HG03135 (cell line): ENCODE measurements at regions not wholly inside any gene's neighbourhood (a gene's known extent, or its start where the extent isn't known, plus 50 kb on each side); places are given as distances from the start of the nearest gene placed in this dataset.
"Not testable (repeated sequence)": the region's sequence is repeated elsewhere in the genome, so short reads cannot be mapped to it uniquely, and the experiment has no call there.

Source experiments
- ATAC-seq: cut with Tn5 transposase; IDR thresholded peaks from one replicate; pipeline ENCODE4 v1.9.1; 2021; ENCODE audit warnings: mild to moderate bottlenecking, moderate library complexity; ENCODE audit not compliant: unreplicated experiment

DNA sequence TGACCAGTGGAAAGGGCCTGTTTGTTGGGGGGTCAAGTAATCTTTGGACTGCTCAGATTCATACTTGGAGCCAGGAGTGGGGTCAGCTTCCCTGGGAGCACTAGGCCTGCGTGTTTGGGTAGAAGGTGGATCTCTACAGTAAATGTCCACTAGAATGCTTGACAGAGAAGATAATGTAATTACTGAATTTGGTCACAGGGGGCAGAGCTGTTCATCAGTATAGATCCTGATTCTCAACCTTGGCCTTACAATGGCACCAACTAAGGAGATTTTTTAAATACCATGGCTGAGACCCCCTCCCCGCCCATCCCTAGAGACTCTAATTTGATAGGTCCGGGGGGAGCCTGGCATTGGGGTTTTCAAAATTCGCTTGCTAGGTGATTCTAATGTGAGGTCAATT is 217.5 kb upstream of the PLXNA2 start:
- no peak for ATAC-seq

DNA sequence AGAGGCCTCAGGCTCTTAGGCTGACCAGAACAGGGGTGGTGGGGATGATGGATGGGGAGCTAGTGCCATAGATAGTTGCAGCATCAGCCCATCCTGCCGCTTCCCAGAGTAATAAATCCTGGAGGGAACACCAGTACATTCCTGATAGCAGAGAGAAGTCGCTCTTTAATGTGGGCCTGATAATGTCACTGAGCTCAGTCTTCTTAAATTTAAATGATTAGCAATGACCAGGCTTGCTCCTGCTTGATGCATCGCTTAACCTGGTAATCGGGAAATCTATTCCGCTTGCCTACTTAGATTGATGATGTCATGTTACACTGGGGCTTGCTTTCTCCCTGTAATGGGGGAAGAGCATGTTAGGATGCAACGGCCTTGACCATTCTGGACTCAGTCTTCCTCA is 218.6 kb upstream of the PLXNA2 start:
- ATAC-seq = no peak

DNA sequence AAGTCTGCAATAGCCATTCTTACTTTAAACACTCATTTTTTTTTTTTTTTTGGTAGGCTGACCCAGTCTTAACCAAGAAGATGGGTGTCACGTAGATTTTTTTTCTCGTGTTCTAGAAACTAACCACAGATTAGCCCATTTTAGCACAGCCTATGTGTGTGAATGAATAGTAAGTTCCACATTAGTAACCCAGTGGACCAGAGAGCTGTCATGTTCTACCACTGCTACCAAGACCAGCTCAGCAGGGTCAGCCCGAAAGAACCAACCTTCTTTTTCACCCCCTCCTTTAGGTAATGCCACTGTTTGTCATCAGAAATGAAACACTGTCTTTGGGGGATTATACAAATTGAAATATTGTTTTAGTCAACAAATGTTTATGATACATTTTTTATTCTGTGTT is 221.1 kb upstream of the PLXNA2 start:
- ATAC-seq = no peak

DNA sequence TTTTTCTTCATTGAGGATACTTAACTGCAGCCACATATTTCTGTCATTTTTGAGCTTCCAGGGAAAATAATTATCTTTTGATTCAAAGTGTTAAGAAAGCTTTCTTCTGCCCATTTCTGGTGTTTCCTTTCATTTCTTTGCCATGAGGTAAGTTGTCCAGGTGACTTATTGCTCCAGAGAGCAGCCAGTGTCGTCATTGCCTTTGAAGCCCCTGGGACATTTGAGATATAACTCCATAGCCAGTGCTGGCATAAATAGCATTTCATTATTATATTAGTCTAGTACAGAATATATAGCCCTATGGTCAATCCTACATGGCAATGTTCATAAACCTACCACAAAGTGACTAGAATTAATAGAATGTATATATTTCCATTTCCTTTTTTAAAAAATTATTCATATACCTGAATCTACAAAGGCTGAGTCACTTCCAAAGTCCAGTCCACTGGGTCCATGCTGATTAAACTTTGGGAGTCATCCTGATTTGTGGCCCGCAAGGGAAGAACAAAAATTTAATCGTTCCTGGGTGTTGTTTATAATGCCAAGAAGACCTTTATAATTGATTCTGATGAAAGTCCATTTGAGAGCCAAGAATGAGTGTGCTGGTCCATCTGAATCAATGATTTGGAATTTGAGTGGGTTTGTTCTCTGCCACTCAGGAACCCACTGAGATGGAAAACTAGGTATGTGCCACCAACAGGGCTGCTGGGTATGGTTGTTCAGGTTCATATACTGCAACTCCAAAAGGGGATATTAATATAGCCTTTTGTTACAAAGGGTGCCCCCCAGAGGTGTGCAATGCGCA is 221.8 kb upstream of the PLXNA2 start:
- ATAC-seq = no peak

DNA sequence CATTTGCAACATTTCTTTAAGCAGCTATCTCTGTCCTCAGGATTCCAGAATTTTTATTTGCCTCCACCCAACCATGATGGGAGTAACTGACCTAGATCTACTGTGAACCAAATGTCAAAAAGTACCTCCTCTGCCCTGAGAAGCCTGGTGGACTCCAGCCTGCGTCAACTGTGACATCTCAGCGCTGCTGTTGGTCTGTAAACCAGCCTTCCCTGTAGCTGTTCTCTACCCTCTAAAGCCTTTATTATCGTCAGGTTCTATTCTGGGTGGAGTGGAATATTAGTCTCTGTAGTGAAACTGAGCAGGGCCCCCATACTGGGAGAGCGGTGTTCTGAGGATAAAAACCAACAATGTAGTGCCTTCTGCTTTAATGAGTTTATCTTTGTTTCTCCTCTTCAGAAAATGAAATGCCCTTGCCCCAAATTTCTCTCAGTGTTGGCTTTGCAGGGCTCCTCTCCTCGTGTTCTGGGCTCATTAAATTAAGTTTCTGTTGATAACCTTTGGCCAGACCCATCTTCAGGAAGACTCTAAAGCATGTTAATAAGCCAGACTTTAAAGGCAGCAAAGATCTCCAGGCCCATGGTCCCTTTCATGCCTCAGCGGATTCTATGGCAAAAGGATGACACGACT is 223.1 kb upstream of the PLXNA2 start:
- ATAC-seq = no peak

DNA sequence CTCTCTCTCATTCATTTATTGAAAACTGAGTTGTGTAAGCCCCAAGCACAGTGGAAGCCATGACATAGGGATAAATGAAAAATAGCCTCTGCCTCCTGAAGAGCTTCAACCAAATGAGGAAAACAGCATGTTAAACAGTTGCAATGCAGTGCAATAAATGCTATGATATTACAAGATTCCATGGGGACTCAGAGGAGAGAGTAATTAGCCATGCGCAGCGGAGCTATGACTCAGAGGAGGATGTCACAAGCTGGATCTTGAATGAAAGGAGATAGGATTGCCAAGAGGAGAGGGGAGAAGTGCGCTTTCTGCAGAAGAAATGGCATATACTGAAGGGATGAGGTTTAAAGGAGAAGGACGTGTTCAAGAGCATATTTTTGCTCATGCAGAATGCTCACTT is 231.3 kb upstream of the PLXNA2 start:
- ATAC-seq = no peak

DNA sequence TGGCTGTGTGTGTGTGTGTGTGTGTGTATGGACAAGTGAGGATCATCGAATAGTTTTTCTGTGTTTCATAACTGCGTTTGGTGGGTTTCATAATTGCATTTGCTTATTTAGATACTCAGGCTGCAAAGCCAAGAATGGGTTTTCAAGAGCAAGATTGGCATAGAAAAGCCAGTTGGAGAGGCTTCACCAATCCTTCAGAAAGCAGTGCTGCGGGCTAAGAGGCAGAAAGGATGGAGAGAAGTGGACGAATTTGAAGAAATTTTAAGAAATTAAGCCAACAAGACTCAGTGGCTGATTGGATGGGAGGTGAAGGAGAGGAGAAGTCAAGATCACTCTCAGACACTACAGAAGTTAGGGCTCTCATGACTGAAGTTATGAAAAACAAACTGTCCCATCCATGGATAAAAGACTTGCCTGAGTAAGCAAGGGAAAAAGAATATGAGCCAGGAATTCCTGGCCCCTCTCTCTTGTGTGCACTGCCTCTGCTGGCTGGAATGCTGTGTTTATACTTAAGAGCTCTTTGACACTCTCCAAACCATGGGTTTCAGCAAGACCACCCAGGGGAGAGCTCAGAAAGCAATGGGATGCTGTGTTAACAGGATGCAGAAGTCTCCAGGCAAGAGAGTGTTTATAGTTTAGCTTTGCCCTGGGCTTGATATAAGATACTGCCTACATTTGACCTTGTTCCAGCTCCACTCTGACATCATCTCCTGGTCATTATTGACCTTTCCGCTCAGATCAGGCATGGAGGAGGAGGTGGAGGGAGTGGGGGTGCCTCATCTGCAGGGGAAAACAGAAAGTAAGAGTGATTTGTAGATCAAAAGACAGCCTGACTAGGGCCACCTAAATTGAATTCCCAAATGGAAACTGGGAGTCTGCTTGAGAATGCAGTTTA is 232.0 kb upstream of the PLXNA2 start:
- ATAC-seq = no peak

DNA sequence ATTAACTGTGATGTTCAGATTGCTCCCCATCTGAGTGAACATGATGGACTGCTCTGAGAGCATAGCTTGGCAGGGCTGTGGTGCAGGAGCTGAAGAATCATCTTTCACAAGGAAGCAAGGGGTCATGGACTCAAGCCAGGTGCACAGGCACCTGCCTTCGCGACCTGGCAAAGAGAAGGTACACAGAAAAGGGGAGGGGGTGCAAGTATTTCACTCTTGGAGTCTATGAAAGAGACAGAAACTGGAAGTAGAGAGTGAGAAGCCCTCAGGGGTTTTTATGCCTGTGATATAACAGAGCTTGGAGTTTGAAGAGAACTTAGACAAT is 232.6 kb upstream of the PLXNA2 start:
- no peak for ATAC-seq

DNA sequence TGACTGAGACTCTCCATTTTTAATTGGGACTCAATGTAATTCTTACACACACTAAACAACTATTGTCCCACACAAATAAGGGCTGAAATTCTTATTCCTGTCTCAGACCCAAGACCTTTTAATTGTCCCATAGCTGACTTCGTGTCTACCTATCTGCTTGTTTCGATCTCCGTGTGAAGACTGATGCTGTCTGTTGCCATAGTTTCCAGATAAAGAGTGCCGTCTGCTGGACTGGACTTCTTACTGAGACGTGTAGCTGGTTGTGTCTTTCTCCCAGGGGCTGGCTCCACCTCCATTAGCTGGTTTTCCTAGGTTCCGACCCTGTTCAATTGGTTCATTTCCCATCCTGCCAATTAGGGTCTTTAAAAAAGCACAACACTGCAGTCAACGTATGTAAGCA is 235.3 kb upstream of the PLXNA2 start:
- no peak for ATAC-seq

DNA sequence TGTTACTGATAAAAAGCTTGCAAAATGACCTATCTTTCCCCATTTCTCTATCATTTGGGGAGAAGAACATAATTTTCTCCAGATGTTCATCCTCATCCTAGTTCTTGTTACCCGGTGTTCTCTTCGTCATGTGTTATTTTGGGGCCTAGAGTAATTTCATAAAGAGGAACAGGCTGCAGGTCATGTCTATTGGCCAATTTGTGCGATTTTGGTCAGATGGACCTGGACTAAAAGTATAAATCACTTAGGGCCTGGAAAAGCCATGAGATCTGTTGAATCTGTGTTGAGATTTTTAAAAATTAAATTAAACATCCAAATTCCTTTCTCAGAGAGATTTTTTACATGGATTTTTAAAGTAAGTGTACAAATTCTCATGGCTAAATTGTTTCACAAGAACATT is 241.3 kb upstream of the PLXNA2 start:
- ATAC-seq = no peak

DNA sequence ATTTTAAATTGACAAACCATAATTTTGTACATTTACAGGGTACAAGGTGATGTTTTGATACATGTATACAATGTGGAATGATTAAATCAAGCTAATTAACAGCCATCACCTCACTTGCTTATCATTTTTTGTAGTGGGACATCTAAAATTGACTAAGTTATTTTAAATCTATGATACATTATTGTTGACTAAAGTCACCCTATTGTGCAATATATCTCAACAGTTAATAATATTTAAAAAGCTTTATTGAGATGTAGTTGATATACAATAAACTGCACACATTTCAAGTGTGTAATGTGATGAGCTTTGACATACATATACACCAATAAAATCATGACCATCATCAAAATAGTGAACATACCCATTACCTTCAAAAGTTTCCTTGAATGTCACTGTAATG is 242.5 kb upstream of the PLXNA2 start:
- ATAC-seq = no peak

DNA sequence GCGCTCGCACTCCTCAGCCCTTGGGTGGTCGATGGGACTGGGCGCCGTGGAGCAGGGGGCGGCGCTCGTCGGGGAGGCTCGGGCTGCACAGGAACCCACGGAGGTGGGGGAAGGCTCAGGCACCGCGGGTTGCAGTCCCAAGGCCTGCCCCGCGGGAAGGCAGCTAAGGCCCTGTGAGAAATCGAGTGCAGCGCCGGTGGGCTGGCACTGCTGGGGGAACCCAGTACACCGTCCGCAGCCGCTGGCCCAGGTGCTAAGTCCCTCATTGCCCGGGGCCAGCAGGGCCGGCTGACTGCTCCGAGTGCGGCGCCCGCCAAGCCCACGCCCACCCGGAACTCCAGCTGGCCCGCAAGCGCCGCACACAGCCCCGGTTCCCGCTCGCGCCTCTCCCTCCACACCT is 244.2 kb upstream of the PLXNA2 start:
- ATAC-seq = not testable (repeated sequence)

DNA sequence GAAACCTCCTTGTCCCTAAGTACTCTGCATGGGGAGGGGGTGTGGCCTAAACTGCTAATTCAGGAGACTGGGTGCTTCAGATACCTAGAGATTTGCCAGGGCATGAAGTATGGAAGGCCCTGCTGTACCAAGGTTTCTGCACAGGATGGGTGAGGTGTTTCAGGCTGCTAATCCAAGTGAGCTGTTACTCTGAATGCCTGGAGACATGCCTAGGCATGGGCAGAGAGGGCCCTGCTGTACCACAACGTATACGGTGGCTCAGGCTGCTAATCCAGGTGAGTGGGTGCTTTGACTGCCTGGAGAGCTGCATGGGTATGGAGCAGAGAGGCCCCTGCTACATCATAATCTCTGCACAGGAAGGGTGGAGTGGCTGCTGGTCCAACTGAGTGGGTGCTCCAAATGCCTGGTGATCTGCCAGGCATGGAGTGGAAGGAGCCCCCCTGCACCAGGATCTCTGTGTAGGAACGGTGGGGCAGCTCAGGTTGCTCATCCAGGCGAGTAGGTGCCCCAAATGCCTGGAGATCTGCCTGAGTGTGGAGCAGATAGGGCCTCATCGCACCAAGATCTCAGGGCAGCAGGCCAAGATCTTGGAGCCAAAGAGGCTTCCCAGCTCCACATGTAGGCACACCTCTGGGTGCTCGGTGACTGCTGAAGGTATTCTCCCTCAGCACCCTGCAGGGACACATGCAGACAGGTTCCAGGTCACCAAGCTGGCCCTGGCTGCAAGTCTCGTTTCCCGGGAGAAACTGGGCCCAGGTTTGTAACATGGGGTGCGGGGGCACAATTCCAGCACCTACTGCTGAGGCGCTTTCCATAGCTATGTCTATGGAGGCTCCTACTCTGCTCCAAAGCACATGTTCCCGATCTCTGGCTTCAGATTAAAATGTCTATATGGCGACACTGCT is 252.5 kb upstream of the PLXNA2 start:
- ATAC-seq = no peak

DNA sequence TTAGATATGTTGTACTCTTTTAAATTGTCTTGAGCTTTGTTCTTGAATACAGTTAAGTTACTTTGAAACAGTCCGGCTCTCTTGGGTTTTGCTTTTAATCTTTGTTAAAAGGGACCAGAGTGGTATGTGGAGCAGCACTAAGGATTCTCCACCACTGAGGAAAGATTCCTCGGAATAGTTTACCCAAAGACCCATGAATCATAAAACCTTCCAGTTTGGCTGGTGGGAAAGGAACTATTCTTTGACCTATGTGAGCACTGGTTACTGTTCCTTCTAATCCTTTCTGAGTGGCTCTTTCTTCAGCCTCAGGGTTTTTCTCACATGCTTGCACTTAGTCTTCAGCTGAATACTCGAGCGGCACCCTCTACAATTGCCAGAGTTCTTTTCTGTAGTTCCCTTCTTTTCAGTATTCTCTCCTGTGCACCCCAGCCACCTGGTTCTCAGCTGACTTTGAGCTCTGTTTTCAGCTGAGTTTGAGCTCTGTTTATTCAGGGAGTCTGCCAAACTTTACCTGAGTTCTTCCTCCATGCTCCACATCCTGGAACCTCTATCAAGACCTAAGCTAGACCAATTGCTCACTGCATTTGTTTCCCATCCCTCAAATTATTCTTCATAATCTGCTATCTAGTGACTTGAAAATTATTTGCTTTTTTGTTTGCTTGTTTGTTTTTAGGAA is 253.8 kb upstream of the PLXNA2 start:
- ATAC-seq = no peak

DNA sequence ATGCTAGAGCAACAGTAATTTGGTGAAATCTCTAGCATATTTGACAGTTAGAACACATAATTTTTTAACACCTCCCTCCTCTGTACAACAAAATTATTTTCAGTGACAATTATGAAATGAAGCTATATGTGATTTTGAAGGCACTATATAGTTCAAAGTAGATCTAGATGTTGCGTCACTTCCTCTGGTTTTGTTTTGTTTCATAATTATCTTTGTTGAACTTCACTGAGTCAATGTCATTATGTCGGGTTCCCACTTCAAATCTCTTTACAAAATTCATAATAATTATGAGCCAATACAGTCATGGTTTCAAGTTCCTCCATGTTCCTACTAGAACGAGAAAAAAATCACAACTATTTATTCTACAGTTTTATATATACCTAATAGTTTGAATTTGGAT is 254.8 kb upstream of the PLXNA2 start:
- ATAC-seq = no peak

DNA sequence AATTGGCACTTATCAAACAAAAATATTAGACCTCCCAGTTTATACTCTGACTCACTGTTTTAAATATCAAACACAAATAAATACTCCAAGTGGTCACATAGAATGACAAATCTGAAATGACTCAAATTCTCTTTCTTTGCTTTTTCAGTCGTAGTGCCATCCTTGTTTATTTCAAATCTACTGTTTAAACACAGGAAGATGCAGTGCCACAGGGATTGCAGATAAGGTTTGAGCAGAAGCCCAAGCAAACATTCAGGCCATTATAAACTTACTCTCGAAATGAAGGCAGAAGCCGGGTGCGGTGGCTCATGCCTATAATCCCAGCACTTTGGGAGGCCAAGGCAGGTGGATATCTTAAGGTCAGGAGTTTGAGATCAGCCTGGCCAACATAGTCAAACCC is 255.4 kb upstream of the PLXNA2 start:
- no peak for ATAC-seq

DNA sequence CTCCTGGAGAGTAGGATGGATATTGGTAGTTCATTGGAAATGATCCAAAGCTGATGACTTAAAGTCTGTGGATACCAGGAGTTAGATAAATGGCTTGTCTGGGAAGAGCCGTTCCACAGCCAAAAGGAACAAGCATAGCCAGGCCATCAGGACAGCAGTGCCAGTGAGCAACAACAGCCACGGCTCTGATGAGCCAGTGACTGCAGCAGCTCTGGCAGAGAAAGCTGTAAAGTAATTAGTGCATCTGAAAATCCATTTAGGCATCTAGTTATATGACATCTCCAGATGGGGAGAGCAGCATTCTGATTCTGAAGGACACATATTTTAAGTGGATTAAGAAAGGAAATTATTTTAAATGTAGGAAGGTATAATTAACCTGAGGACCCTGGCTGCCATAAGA is 256.2 kb upstream of the PLXNA2 start:
- no peak for ATAC-seq

DNA sequence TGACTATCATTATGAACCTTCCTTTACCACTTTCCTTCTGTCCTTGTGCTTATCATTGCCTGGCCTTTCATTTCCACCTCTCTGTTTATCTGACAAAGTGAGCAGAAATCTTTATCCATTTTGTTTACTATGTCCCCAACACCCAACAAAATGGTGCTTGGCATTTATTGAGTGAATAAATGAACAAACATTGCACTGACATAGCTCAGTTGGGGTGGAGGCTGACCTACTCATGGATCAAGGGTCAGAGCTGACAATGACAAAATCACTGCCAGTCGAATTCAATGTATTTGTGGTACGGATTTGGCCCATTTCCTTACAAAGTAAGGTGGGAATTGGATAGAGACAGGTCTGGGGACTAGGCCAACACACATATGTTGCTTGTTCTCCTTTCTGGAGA is 257.4 kb upstream of the PLXNA2 start:
- no peak for ATAC-seq

DNA sequence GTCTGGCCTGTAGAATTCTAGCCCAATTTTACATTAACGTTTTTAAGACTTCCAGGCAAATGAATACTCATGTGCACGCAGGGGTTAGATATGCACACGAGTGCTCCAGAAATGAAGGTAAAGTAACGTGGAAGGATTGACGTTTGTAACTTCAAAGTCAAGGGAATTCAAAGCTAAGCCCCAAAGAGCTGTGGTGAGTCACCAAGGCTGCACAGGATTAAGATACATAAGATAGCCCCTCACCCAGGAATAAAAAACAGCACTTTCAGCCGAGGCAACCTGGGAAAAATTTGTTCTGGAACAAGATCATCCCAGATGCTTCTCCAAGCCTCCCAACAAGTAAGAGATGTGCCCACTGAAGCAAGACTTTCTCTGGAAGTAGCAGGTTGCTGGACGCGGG is 259.6 kb upstream of the PLXNA2 start:
- ATAC-seq = no peak

DNA sequence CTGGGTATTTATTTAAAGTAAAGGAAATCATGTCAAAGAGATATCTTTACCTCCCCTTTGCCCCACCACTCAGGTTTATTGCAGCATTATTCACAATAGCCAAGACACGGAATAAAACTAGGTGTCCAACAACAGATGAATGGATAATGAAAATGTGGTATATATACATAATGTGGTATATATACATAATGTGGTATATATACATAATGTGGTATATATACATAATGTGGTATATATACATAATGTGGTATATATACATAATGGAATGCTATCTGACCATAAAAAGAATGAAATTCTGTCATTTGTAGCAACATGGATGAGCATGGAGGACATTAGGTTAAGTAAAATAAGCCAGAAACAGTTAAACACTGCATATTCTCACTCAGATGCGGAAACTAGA is 262.6 kb upstream of the PLXNA2 start:
- ATAC-seq = no peak
